BLaER1 treated with 17β-estradiol and CSF1 and Interleukin-3, amounts not matched to agents 10 nM and 100 nM (cell line): ENCODE measurements at regions not wholly inside any gene's neighbourhood (a gene's known extent, or its start where the extent isn't known, plus 50 kb on each side); places are given as distances from the start of the nearest gene placed in this dataset.

Experiments
- H3K27ac ChIP-seq, 11 experiments: shearing (Covaris generic); formaldehyde crosslinking; 2 replicates each; pipeline ENCODE4 v1.8.1; 2022
- H3K27me3 ChIP-seq, 11 experiments: shearing (Covaris generic); formaldehyde crosslinking; 2 replicates each; pipeline ENCODE4 v1.8.1; 2022
- H3K36me3 ChIP-seq, 11 experiments: shearing (Covaris generic); formaldehyde crosslinking; 2 replicates each; pipeline ENCODE4 v1.8.1; 2022
- H3K4me1 ChIP-seq, 10 experiments: shearing (Covaris generic); formaldehyde crosslinking; 2 replicates each; pipeline ENCODE4 v1.8.1; 2022
- H3K4me2 ChIP-seq, 11 experiments: shearing (Covaris generic); formaldehyde crosslinking; 2 replicates each; pipeline ENCODE4 v1.8.1; 2022
- H3K4me3 ChIP-seq, 10 experiments: shearing (Covaris generic); formaldehyde crosslinking; 2 replicates each; pipeline ENCODE4 v1.8.1; 2022
- H3K9ac ChIP-seq, 11 experiments: shearing (Covaris generic); formaldehyde crosslinking; 2 replicates each; pipeline ENCODE4 v1.8.1; 2022
- H3K9me3 ChIP-seq, 11 experiments: shearing (Covaris generic); formaldehyde crosslinking; replicated peaks in 1 of 11; 2 replicates each; pipeline ENCODE4 v1.8.1; 2022
- H4K20me1 ChIP-seq, 11 experiments: shearing (Covaris generic); formaldehyde crosslinking; 2 replicates each; pipeline ENCODE4 v1.8.1; 2022
- Cebpa-rat ChIP-seq, 11 experiments: shearing (Covaris generic); IDR thresholded peaks; 2 replicates each; pipeline ENCODE4 v1.8.1; 2022

GRCh38 chr14:78107166-78107565, 63.0 kb upstream of the NRXN3 start:
- H3K4me1 ChIP-seq: peaks cover 0 to 6% (median 0%) of the 10 kb centered on the region in 10 experiments; a peak in 1 of 20 replicates
- peaks cover 0 to 9% (median 0%) of the 10 kb centered on the region in 11 experiments; a peak in 4 of 22 replicates for H3K9me3 ChIP-seq
- H4K20me1 ChIP-seq: no peaks in the 10 kb centered on the region
- H3K4me3 ChIP-seq: no peak overlapping the region
- no peak overlapping the region for H3K9ac ChIP-seq
- no peak overlapping the region for H3K4me2 ChIP-seq
- H3K27ac ChIP-seq: no peak overlapping the region
- H3K27me3 ChIP-seq: no peaks in the 10 kb centered on the region
- H3K36me3 ChIP-seq: no peaks in the 10 kb centered on the region
- no peak for TF ChIP-seq Cebpa-rat (IDR thresholded peaks at IDR 0.05)

- Histone ChIP-seq H3K27me3 (no peaks in the 10 kb centered on the region), H3K9me3 (peaks cover 0 to 15% (median 11%) of the 10 kb centered on the region in 11 experiments; a peak in 16 of 22 replicates), H3K4me2 (no peak overlapping the region), H4K20me1 (no peaks in the 10 kb centered on the region), H3K27ac (no peak overlapping the region), H3K4me3 (no peak overlapping the region), H3K36me3 (no peaks in the 10 kb centered on the region), H3K9ac (no peak overlapping the region), H3K4me1 (no peaks in the 10 kb centered on the region)
- TF ChIP-seq Cebpa-rat (IDR thresholded peaks at IDR 0.05): no peak
Measured at GRCh38 chr14:78119440-78119839, 50.7 kb upstream of the NRXN3 start.
